NCI-H2227 (cell line): ENCODE measurements at regions not wholly inside any gene's neighbourhood (a gene's known extent, or its start where the extent isn't known, plus 50 kb on each side); places are given as distances from the start of the nearest gene placed in this dataset.
"Not testable (repeated sequence)": the region's sequence is repeated elsewhere in the genome, so short reads cannot be mapped to it uniquely, and the experiment has no call there.

Source experiments
- DNase-seq: peaks from one replicate; lab custom pipeline; 2025; ENCODE audit not compliant: unreplicated experiment; lab: John Stamatoyannopoulos, UW

DNA sequence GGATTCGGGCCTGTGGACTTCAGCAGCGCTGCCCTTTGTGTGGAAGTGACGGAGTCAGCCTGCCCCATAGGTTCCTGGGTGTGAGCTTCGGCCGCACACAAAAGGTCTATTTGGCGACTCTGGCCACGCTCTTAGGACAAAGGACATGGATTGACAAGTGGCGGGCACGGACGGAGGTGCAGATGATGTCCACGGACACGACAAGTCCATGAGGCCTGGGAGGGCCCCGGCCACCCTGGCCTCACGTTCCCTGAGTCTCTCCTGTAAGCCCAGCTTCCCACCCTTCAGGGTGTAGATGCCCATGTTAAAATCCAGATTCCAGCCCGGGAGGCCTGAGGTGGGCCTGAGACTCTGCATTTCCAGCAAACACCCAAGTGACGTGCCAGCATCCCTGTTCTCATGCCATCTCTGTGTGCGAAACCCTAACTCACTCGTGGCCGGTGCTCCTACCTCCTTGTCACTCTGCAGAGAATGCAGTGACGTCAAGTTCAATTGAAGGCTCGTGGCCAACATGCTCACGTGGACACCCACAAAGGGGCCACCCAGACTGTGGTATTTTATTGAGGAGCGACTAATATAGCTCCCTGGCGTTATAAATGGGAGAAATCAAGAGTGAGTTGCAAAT, 111.7 kb downstream of the RTP5 start:
- no peak for DNase-seq

DNA sequence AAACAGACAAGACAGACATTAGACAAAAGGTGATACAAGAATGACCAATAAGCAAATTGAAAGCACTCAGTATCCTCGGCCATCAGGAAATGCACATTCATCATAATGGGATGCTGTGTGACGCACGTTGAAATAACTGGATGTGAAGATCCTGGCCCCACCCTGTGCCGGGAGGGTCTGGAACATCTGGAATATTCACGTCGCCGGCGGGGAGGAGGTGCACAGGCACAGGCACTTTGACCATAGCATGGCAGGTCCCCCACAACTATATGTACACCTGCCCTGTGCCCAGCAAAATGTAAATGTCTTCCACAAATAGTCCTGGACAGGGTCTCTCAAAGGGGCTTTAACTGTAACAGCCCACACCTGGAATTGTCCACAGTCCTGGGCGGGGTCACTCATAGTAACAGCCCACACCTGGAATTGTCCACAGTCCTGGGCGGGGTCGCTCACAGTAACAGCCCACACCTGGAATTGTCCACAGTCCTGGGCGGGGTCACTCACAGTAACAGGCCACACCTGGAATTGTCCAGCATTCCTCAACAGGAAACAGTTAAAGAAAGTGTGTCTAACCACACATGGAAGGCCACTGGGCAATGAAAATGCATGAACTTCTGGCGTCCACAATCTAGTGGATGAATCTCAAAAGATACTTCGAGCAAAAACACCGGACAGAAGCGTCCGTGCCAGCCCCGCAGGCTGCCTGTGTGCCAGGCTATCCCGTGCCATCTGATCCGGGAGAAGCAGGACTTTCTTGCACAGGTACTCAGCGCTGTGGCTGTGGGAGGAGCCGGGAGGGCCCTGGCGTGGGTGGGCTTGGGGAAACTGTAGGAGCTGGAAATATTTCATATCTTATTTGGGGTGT, 113.4 kb downstream of the RTP5 start:
- no peak for DNase-seq

DNA sequence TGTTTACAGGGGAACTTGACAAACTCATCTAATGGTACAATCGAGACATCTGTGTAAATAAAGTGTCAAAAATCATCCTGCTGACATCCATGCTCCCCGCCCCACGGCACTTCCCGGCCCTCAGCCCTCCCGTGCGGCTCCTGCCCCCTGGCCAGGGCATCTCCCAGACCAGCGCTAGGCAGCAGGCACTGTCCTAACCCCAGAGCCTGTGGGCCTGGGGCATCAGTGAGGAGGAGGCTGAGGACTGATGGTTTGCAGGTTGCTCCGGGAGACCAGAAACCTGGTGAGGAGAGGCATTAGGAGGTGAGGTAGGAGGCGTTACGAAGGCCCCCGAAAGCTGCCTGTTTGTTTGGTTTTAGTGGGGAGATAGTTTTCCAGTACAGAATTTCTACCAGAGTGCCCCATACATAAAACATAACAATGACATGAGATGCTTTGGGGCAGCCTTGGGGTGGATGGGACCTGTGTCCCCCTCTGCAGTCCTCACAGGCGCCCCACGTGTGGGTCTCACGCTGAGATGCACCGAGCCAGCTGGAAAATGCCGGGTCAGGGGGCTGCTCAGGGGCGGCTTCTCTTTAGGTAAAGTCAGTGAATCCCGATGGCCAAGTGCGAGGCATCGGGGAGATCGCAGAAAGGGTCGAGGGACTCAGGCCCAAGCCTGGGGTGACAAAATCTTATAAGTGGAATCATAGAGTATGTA, 114.2 kb downstream of the RTP5 start:
- DNase-seq, result no peak

DNA sequence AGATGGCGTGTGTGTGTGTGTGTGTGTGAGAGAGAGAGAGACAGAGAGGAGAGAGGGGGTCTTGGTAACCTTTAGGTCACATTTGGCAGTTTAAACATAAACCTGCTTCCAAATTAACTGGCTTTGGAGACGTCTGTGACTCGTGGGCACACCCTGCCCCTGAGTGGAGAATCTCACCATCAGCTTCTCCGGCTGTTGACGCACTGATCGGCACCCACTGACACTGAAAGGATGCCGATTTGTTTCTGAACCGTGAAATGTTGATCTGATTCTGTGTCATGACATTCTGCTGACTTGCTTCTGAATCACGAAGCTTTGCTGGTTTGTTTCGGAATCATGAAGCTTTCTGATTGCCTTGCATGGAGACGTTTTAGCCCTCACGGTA, 114.7 kb downstream of the RTP5 start:
- no peak for DNase-seq

DNA sequence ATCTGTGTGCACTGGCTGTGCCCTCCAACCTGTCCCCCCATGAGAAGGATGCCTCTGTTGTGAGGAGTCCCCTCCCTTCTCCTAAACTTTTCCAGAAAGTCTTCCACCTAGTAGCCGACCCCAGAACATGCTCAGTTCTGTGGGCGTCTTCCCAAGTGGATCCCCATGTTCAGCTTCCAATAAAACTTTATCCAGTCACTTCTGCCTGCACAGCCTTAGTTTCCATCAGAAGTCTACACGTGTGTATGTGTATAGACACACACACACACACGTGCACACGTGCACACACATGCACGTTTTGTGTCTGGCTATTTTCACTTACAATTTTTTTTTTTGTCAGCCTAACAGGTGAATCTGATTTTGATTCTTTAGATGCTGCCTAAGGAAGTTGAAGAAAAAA, 115.1 kb downstream of the RTP5 start:
- no peak for DNase-seq

DNA sequence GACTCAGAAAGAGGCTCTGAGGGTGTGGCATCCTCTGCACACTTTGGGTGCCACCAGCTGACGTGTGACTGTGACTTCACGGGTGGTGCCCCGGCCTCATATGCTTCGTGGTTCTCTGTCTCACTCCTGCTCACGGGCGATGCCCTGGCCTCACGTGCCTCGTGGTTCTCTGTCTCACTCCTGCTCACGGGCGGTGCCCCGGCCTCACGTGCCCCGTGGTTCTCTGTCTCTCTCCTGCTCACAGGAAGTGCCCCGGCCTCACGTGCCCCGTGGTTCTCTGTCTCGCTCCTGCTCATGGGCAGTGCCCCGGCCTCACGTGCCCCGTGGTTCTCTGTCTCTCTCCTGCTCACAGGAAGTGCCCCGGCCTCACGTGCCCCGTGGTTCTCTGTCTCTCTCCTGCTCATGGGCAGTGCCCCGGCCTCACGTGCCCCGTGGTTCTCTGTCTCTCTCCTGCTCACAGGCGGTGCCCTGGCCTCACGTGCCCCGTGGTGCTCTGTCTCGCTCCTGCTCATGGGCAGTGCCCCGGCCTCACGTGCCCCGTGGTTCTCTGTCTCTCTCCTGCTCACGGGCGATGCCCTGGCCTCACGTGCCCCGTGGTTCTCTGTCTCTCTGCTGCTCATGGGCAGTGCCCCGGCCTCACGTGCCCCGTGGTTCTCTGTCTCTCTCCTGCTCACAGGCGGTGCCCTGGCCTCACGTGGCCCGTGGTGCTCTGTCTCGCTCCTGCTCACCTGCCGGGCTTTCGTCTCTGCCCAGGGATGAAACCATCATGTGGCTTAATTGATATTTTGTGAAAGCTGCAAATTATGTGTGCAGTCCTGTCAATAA, 115.8 kb downstream of the RTP5 start:
- DNase-seq, result not testable (repeated sequence)

DNA sequence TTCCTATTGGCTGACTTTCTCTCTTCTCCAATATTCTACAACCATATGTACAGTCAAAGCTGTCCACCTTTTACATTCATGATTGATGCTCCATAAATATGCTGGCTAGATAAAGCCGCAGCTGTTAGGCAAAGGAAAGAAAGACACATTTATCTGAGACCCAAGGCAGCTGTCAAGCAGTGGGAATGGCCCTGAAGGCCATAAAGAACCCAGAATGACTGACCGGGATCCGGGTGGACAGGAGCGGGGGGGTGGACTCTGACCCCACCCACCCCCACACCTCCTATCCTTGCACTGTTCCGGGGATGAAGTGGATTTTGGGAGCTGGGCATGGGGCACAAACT, 116.4 kb downstream of the RTP5 start:
- DNase-seq, result no peak

DNA sequence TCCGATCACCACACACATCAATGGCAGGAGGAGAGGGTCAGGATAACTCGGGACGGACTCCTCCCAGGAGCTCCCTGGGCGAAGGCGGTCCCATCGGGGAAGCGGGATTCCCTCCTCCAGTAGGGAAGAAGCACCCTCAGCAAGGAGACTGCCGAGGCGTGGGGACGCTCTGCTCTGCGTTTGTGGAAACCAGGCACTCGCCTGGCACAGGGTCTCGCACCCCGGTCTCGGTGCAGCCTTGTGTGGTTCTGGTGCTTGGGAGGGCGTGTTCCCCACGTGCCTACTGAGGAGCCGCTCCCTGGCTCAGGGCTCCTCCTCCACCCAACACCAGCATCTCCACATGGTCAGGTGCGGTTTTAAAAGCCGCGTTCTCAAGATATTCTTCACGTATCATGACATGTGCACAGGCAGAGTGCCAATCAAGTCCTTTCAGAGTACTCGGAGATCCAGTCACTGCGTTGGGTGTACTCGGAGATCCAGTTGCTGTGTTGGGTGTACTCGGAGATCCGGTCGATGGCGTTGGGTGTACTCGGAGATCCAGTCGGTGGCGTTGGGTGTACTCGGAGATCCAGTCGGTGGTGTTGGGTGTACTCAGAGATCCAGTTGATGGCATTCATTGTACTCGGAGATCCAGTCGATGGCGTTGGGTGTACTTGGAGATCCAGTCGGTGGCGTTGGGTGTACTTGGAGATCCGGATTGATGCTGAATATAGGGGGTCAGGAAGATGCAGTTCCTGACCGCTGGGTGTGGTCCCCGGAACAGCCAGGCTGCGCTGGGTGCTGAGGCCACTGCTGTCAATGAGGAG, 117.5 kb downstream of the RTP5 start:
- DNase-seq, result no peak

DNA sequence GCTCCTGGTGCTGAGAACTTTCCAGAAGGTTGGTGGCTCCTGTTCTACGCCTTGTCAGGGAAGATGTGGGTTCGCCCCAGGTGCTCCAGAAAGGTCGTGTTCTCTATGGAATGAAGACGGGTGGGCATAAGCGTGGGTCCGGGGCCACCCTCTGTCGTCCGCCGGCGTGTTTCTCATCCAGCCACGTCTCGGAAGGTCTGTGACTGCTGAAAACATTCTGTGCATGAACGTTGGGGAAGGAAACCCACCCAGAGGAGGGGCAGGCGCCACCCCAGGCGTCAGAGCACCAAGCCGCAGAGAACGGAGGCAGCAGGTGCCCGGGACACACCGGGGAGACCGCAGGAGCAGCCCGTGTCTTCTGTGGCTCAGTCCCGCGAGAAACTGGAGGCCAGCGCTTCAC, 118.2 kb downstream of the RTP5 start:
- no peak for DNase-seq

DNA sequence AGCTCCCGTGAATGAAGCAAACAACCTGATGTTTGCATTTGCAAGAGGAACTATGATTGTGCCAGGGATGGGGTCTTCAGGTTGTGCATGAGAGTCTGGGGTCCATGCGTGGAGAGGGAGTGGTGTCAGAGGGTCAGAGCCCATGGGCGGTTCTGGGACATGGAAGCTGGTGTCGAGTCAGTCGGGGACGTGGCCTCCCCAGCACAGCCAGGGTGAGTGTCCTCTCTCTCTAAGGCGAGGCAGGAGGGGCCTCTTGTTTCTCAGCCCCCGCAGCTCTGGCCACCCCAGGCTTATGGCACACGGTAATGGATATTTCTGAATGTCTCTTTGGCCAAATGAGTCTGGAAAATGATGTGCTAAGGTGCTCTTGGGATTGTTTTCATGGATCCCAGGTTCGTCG, 118.6 kb downstream of the RTP5 start:
- no peak for DNase-seq

DNA sequence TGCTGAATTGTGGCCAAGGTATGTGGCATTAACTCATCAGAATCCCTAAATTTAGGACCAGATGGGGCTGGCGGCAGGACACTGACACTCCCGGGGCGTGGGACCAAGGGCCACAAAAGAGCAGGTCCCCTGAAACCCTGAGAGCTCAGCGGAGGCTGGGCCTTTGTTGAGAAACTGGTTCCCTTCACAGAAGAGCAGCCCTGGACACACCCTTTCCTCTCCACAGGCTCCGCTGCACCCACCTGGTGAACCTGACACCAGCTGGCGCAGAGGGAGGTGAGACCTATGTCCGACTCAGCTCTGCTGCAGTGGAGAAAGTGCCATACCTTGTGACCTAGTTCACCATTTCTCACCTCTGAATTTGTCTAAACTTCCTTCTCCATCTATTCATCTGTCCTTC, 119.5 kb downstream of the RTP5 start:
- DNase-seq, result no peak

DNA sequence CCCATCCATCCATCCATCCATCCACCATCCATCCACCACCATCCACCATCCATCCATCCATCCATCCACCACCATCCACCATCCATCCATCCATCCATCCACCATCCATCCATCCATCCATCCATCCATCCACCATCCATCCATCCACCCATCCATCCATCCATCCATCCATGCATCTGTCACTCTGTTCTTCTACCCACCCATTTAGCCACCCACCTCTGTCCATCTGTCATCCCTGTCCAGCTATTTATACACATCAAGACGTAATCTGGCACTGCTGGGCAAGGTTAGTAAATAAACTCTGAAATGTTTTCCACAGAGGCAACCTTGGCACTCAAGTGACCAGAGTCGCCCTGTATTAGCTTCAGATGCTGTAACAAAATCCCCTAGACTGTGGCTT, 120.9 kb downstream of the RTP5 start:
- no peak for DNase-seq

DNA sequence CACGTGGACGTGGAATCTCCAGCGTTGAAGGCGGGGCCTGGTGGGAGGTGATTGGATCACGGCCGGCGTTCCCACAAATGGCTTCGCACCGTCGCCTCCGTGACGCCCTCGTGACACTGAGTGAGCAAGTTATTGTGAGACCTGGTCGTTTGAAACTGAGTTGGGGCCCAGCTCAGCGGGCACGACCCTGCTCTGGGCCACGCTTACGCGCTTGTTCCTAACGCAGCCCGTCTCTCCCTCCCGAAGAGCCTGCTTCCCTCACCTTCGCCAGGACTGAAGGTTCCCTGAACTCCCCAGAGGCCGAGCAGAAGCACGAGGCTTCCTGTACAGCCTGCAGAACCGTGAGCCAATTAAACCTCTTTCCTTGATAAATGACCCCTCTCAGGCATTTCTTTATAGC, 121.8 kb downstream of the RTP5 start:
- DNase-seq, result no peak

DNA sequence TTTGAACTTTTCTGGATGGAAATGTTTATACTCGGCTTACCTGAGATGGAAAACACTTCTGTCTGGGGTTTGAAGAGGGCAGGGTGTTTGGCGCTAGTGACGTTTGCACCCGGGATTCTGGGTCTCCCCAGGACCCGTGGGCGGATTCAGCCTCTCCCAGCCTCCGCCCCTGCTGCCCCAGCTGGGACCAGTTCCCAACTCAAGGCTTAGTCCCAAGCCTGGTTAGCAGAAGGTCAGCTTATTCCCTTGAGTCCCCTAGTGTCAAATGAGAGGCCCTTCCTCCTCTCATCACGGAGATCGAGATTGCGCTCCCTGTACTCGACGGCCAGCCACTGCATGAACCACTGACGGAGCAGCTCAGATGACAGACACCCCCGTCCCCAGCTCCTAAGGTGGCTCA, 123.2 kb downstream of the RTP5 start:
- DNase-seq, result no peak

DNA sequence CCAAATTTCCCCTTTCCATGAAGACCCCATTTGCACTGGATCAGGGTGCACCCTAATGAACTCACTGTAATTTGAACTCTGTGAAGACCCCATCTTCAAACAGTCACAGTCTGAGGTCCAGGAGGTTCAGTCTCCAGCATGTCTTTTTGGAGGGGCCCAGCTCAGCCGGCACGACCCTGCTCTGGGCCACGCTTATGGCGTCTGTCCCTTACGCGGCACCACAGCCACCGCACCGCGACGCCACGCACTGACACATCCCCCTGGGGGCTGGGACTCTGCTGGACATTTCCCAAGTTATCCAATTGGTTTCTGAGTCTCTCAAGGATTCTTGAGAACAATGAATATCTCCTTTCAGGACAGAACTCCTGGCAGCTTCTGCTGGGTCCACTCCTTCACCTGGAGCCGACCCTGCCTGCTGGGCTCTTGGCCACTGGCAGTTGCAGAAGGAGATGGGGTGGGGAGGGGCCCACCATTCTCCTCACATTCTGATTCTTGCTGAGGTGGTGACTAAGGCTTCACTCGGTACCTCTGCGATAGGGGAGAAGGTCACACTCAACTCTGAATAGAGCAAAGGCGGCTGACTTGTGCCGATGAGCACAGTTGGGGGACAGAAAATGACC, 124.0 kb downstream of the RTP5 start:
- no peak for DNase-seq

DNA sequence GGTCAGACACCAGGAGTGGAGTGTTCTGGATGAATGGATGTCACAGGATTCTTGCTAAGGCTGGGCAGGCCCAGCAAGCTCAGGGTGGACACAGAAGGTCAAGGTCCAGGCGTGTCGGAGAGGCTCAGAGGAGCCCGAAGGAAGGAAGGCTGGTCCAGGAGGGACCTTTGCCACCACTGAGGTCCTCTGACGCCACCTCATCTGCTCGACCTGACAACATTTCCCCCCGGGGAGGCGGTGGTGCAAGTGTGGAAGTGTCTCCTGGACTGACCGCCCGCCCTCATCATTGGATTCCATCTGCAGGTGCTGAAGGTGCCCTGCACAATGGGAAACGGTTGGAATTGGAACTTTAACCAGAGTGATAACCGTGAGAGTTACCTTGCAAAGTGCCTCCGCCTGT, 124.6 kb downstream of the RTP5 start:
- no peak for DNase-seq

DNA sequence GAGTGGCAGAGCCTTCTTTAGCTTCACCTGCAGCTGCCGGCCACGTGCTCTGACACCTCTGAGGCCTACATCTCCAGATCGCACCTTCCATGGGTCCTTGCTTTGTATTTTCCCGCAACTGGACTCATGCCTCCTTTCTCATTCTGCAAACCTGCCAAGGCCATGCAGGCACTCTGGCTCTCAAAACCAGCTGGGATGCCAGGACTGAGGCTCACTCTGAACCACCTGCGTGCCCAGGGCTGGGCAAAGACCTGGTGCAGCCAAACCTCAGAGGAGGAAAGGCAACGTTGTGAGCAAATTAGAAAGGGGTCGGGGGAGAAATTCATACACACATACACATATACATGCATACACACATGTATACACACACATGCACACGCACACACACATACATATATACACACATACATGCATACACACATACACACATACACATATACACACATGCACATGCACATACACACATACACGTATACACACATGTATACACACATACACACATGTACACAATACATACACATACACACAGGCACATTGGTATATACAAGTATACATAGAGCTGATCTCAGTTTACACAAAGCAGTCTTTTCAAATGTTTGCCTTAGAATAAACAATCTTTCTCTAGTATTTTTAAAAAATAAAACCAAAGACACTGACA, 125.2 kb downstream of the RTP5 start:
- DNase-seq, result no peak

DNA sequence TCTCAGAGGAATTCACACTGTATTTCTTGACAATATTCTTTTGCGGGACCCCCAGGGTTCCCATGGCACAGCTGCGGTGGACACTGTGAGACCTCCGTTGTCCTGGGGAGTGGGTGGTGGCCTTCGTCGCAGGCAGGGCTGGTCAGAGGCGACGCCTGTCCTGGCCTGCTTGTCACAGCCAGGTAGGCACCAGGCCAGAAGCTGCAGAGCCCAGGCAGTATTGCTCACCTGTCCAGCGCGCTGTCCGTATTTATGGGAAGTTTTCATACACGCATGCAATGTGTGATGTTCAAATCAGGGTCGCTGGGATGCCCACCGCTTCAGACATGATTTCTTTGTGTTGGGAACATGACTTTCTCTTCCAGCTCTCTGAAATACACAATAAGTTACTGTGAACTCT, 126.6 kb downstream of the RTP5 start:
- no peak for DNase-seq

DNA sequence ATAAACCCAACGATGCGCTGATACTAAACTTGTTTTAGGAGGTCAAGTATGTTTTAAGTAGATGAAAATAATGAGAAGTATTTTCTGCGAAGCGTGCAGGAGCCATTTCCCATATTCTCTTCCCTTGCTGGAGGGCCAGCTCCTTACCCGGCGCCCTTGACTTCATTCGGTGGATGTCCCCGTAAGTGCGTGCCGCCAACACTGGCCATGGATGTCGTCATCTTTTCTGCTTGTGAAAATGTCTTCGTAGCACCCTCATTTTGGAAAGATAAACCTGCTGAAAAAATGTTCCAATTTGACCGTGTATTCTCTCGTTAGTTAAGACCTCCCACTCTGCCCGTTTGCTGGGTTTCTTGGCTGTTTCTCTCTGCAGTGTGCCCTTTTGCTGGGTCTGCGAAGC, 127.5 kb downstream of the RTP5 start:
- DNase-seq, result no peak

DNA sequence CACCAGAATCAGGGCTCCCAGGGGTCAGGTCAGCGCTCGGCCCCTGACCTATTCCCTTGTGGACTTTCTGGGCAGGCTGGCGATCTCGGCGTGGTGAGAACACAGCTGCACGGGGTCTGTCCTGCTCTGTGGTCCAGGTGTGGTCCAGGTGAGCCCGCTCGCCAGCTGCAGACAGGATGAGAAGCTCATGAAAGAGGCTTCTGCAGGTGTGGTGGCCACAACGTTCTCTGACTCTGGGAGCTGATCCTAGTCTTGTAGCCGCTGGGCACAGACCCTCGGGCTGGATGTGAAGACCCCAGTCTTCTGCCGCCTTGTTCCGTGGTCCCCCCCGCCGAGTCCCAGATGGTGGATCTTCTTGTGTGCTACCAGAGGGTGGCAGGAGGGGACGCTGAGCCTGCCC, 129.7 kb downstream of the RTP5 start:
- DNase-seq, result no peak
